Thyroid gland (tissue), 4 donors: ENCODE measurements at regions not wholly inside any gene's neighbourhood (a gene's known extent, or its start where the extent isn't known, plus 50 kb on each side); places are given as distances from the start of the nearest gene placed in this dataset.
A peak's percentile ranks its signal among the peaks of the same experiment; 100 is the strongest.

Experiments
- DNase-seq, 2 donors: peaks; one replicate each; pipeline ENCODE4 v3.0.0-alpha.2; 2019
- H3K27ac ChIP-seq, 3 donors: fragments of 200-600 bp; sonication (generic); 1 replicate in 2 of 3; 2 replicates in 1 of 3; pipeline ENCODE4 v1.5.1; 2016 to 2019; ENCODE audit warnings: mild to moderate bottlenecking in 1 of 3, moderate library complexity in 1 of 3
- H3K27me3 ChIP-seq: fragments of 200-600 bp; sonication (generic); one replicate; pipeline ENCODE4 v1.5.1; 2019
- H3K36me3 ChIP-seq, 2 donors: fragments of 200-600 bp; sonication (generic); one replicate each; pipeline ENCODE4 v1.5.1; 2016 to 2019
- H3K4me1 ChIP-seq, 2 donors: fragments of 200-600 bp; sonication (generic); one replicate each; pipeline ENCODE4 v1.5.1; 2017 to 2019
- H3K4me3 ChIP-seq, 3 donors: fragments of 200-600 bp; sonication (generic); replicated peaks in 1 of 3; 1 replicate in 2 of 3; 2 replicates in 1 of 3; pipeline ENCODE4 v1.5.1; 2016; ENCODE audit warnings: mild to moderate bottlenecking in 1 of 3
- H3K9me3 ChIP-seq: fragments of 200-600 bp; sonication (generic); one replicate; pipeline ENCODE4 v1.5.1; 2017
- CTCF ChIP-seq, 6 experiments: fragments of 200-600 bp in 3 of 6; fragments of 450-650 bp in 3 of 6; sonication (generic) in 3 of 6; IDR thresholded peaks; one replicate each; pipeline ENCODE4 v1.5.1; 2016 to 2019; ENCODE audit warnings: antibody characterized with exemption in 6 of 6, mild to moderate bottlenecking in 2 of 6, inconsistent platforms in 1 of 6, moderate library complexity in 1 of 6
- POLR2A ChIP-seq, 2 donors: fragments of 450-650 bp; IDR thresholded peaks; one replicate each; pipeline ENCODE4 v1.6.1; 2017; ENCODE audit warnings: antibody characterized with exemption in 2 of 2, mild to moderate bottlenecking in 2 of 2, moderate library complexity in 1 of 2
- WGBS, 2 donors: methylation state at CpG; one replicate each; pipeline ENCODE4 v1.1.5; 2017; 5-methylcytosine and 5-hydroxymethylcytosine counted together
- intact Hi-C: fragments of 100-400 bp; cut with DNase I; formaldehyde crosslinking; loops from one replicate; pipeline ENCODE4 v1.15.1; 2023

GRCh38 chr10:35827783-35828182 is 185.7 kb upstream of the FZD8 start:
- no peak overlapping the region for H3K4me3 ChIP-seq
- H3K27ac ChIP-seq: no peak overlapping the region
- WGBS, 2 donors: 90 to 91% methylated on average over 9 of the region's 9 CpGs
- no peaks in the 10 kb centered on the region for H3K36me3 ChIP-seq
- H3K9me3 ChIP-seq: no peaks in the 10 kb centered on the region
- H3K27me3 ChIP-seq: no peaks in the 10 kb centered on the region
- no peak for DNase-seq
- peaks cover 12 to 22% of the 10 kb centered on the region in 2 donors for H3K4me1 ChIP-seq
- TF ChIP-seq CTCF (IDR thresholded peaks at IDR 0.05) (no peak), POLR2A (IDR thresholded peaks at IDR 0.05) (no peak)
- intact Hi-C loops: no loop called here

GRCh38 chr10:35824704-35825103 is 182.6 kb upstream of the FZD8 start:
- TF ChIP-seq CTCF (IDR thresholded peaks at IDR 0.05) (peak in 2 of 6 experiments; percentile 20 to 21), POLR2A (IDR thresholded peaks at IDR 0.05) (no peak)
- peak overlapping the region; percentile 81 to 98 (median 85) for H3K27ac ChIP-seq
- no peaks in the 10 kb centered on the region for H3K36me3 ChIP-seq
- H3K4me3 ChIP-seq: no peak overlapping the region
- WGBS, 2 donors: 33 to 50% methylated on average over 3 of the region's 3 CpGs
- peaks cover 29 to 41% of the 10 kb centered on the region in 2 donors for H3K4me1 ChIP-seq
- no peaks in the 10 kb centered on the region for H3K9me3 ChIP-seq
- no peaks in the 10 kb centered on the region for H3K27me3 ChIP-seq
- intact Hi-C loops: no loop called here
- peak in 1 of 2 donors; percentile 16 for DNase-seq

GRCh38 chr10:35822316-35822715 is 180.2 kb upstream of the FZD8 start:
- Histone ChIP-seq H3K9me3 (no peaks in the 10 kb centered on the region), H3K27me3 (no peaks in the 10 kb centered on the region), H3K36me3 (no peaks in the 10 kb centered on the region), H3K4me3 (no peak overlapping the region), H3K27ac (peak overlapping the region; percentile 81 to 98 (median 85)), H3K4me1 (peaks cover 29 to 41% of the 10 kb centered on the region in 2 donors)
- peak in 1 of 2 donors; percentile 28 for TF ChIP-seq POLR2A (IDR thresholded peaks at IDR 0.05)
- peak in 5 of 6 experiments; percentile 56 to 75 (median 68) for TF ChIP-seq CTCF (IDR thresholded peaks at IDR 0.05)
- DNase-seq: peak; percentile 97 to 98
- intact Hi-C loops: no loop called here
- 16 to 29% methylated on average over 6 of the region's 9 CpGs for WGBS, 2 donors

- Histone ChIP-seq H3K27ac (peak overlapping the region; percentile 12 to 98 (median 81)), H3K27me3 (no peaks in the 10 kb centered on the region), H3K4me1 (peaks cover 29 to 41% of the 10 kb centered on the region in 2 donors), H3K36me3 (no peaks in the 10 kb centered on the region), H3K4me3 (no peak overlapping the region), H3K9me3 (no peaks in the 10 kb centered on the region)
- no peak for DNase-seq
- intact Hi-C loops: no loop called here
- WGBS, 2 donors: 69 to 71% methylated on average over 4 of the region's 4 CpGs
- TF ChIP-seq CTCF (IDR thresholded peaks at IDR 0.05): no peak
These were observed 179.3 kb upstream of the FZD8 start for GRCh38 chr10:35821339-35821911.

GRCh38 chr10:35819736-35820135 is 177.6 kb upstream of the FZD8 start:
- no peak overlapping the region for H3K27ac ChIP-seq
- whole genome bisulfite sequencing, 2 donors: 88 to 92% methylated on average over 5 of the region's 5 CpGs
- TF ChIP-seq POLR2A (IDR thresholded peaks at IDR 0.05) (no peak), CTCF (IDR thresholded peaks at IDR 0.05) (no peak)

More at GRCh38 chr10:35819736-35820135, 177.6 kb upstream of the FZD8 start:
- Histone ChIP-seq H3K27me3 (no peaks in the 10 kb centered on the region), H3K36me3 (no peaks in the 10 kb centered on the region), H3K4me3 (no peak overlapping the region), H3K9me3 (no peaks in the 10 kb centered on the region), H3K4me1 (peaks cover 27 to 34% of the 10 kb centered on the region in 2 donors)
- intact Hi-C loops: no loop called here
- no peak for DNase-seq
